ENCODE measurements at regions not wholly inside any gene's neighbourhood (a gene's known extent, or its start where the extent isn't known, plus 50 kb on each side); places are given as distances from the start of the nearest gene placed in this dataset.

DNA sequence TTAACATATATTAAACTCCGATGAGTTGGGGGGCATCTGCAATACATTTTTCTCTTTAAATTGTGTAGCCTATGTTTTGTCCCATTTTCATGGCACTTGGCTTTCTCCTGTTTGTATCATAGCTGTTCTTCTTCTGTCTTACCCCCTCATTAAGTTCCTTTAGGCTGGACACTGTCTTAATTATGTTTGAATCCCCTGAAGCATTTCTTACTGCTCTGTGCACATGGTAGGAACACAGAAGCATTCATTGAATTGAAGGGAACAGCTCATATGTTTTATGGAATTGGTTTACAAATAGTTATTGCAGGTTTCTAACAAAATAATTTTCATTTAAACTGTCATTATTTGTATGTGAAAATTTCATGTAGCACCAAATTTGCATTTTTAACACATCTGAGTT lies 176.8 kb downstream of the TANC2 start (continued):
- TF ChIP-seq, protein P1, sequence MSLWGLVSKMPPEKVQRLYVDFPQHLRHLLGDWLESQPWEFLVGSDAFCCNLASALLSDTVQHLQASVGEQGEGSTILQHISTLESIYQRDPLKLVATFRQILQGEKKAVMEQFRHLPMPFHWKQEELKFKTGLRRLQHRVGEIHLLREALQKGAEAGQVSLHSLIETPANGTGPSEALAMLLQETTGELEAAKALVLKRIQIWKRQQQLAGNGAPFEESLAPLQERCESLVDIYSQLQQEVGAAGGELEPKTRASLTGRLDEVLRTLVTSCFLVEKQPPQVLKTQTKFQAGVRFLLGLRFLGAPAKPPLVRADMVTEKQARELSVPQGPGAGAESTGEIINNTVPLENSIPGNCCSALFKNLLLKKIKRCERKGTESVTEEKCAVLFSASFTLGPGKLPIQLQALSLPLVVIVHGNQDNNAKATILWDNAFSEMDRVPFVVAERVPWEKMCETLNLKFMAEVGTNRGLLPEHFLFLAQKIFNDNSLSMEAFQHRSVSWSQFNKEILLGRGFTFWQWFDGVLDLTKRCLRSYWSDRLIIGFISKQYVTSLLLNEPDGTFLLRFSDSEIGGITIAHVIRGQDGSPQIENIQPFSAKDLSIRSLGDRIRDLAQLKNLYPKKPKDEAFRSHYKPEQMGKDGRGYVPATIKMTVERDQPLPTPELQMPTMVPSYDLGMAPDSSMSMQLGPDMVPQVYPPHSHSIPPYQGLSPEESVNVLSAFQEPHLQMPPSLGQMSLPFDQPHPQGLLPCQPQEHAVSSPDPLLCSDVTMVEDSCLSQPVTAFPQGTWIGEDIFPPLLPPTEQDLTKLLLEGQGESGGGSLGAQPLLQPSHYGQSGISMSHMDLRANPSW (CRISPR knock-in tag; conservative IDR thresholded peaks at IDR 0.05; ENCODE audit: low read depth), result no peak
- no peak for TF ChIP-seq MXD4 (CRISPR knock-in tag; IDR thresholded peaks at IDR 0.05; ENCODE audit: borderline replicate concordance)

DNA sequence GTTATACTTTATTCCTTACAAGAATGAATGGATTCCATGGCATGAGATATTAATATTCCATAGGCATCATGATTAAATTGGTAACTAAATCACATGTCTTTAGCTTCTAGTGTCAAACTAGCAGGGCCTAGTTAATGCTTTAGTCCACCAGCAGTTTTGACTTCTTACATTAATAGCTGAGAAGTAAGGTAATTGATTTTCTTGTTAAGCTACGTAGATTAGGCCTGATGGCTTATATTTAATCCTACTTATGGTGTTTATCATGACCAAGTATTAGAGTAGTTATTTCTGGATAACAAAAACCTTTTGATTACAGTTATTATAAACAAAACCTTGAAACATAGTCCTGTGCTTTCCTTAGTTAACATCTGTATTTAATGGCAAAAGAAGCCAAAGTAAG lies 184.5 kb downstream of the TANC2 start:
- Mint-ChIP-seq H3K36me3 (no peaks in the 10 kb centered on the region), H3K27me3 (ENCODE audit: low read depth) (no peaks in the 10 kb centered on the region), H3K4me3 (no peak overlapping the region), H3K27ac (no peak overlapping the region), H3K9me3 (no peaks in the 10 kb centered on the region), H3K4me1 (peaks cover 38% of the 10 kb centered on the region)
- no peak for DNase-seq (ENCODE audit: low spot score)
- TF ChIP-seq, protein P2, sequence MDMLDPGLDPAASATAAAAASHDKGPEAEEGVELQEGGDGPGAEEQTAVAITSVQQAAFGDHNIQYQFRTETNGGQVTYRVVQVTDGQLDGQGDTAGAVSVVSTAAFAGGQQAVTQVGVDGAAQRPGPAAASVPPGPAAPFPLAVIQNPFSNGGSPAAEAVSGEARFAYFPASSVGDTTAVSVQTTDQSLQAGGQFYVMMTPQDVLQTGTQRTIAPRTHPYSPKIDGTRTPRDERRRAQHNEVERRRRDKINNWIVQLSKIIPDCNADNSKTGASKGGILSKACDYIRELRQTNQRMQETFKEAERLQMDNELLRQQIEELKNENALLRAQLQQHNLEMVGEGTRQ (CRISPR knock-in tag; IDR thresholded peaks at IDR 0.05), result no peak
- no peak for TF ChIP-seq ZNF416 (CRISPR knock-in tag; IDR thresholded peaks at IDR 0.05)
- TF ChIP-seq MXD4 (CRISPR knock-in tag; IDR thresholded peaks at IDR 0.05; ENCODE audit: borderline replicate concordance), result no peak
- TF ChIP-seq SMAD4 (CRISPR knock-in tag; IDR thresholded peaks at IDR 0.05), result no peak
- no peak for TF ChIP-seq SMAD3 (CRISPR knock-in tag; IDR thresholded peaks at IDR 0.05; ENCODE audit: borderline replicate concordance)
- no peak for TF ChIP-seq ZNF317 (CRISPR knock-in tag; IDR thresholded peaks at IDR 0.05; ENCODE audit: borderline replicate concordance, low read depth)
- TF ChIP-seq, protein P3, sequence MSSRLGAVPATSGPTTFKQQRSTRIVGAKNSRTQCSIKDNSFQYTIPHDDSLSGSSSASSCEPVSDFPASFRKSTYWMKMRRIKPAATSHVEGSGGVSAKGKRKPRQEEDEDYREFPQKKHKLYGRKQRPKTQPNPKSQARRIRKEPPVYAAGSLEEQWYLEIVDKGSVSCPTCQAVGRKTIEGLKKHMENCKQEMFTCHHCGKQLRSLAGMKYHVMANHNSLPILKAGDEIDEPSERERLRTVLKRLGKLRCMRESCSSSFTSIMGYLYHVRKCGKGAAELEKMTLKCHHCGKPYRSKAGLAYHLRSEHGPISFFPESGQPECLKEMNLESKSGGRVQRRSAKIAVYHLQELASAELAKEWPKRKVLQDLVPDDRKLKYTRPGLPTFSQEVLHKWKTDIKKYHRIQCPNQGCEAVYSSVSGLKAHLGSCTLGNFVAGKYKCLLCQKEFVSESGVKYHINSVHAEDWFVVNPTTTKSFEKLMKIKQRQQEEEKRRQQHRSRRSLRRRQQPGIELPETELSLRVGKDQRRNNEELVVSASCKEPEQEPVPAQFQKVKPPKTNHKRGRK (CRISPR knock-in tag; IDR thresholded peaks at IDR 0.05; ENCODE audit: borderline replicate concordance), result no peak
- TF ChIP-seq, protein P4, sequence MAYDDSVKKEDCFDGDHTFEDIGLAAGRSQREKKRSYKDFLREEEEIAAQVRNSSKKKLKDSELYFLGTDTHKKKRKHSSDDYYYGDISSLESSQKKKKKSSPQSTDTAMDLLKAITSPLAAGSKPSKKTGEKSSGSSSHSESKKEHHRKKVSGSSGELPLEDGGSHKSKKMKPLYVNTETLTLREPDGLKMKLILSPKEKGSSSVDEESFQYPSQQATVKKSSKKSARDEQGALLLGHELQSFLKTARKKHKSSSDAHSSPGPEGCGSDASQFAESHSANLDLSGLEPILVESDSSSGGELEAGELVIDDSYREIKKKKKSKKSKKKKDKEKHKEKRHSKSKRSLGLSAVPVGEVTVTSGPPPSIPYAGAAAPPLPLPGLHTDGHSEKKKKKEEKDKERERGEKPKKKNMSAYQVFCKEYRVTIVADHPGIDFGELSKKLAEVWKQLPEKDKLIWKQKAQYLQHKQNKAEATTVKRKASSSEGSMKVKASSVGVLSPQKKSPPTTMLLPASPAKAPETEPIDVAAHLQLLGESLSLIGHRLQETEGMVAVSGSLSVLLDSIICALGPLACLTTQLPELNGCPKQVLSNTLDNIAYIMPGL (CRISPR knock-in tag; IDR thresholded peaks at IDR 0.05), result no peak
- no peak for TF ChIP-seq ZNF232 (CRISPR knock-in tag; IDR thresholded peaks at IDR 0.05)
- TF ChIP-seq MYBL2 (CRISPR knock-in tag; IDR thresholded peaks at IDR 0.05), result no peak
- no peak for TF ChIP-seq FOXJ3 (CRISPR knock-in tag; IDR thresholded peaks at IDR 0.05; ENCODE audit: borderline replicate concordance)
- TF ChIP-seq ZNF396 (CRISPR knock-in tag; IDR thresholded peaks at IDR 0.05; ENCODE audit: borderline replicate concordance), result no peak
- TF ChIP-seq ZNF121 (CRISPR knock-in tag; IDR thresholded peaks at IDR 0.05), result no peak
- TF ChIP-seq ZNF423 (CRISPR knock-in tag; IDR thresholded peaks at IDR 0.05), result no peak
- TF ChIP-seq, protein P5, sequence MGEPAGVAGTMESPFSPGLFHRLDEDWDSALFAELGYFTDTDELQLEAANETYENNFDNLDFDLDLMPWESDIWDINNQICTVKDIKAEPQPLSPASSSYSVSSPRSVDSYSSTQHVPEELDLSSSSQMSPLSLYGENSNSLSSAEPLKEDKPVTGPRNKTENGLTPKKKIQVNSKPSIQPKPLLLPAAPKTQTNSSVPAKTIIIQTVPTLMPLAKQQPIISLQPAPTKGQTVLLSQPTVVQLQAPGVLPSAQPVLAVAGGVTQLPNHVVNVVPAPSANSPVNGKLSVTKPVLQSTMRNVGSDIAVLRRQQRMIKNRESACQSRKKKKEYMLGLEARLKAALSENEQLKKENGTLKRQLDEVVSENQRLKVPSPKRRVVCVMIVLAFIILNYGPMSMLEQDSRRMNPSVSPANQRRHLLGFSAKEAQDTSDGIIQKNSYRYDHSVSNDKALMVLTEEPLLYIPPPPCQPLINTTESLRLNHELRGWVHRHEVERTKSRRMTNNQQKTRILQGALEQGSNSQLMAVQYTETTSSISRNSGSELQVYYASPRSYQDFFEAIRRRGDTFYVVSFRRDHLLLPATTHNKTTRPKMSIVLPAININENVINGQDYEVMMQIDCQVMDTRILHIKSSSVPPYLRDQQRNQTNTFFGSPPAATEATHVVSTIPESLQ (CRISPR knock-in tag; IDR thresholded peaks at IDR 0.05), result no peak
- ChIA-PET POLR2A (no interaction called here), CTCF (interaction anchor here (0.7 to 1.1 kb wide), 4 partner anchors 13 to 155 kb away, joined by 3 read pairs; no protein-coding TSS in a partner anchor)
- ATAC-seq, result no peak

All from WTC11 (cell line).